SK-N-SH treated with all-trans-retinoic acid at 6 μM for 48 hours (cell line): ENCODE measurements at regions not wholly inside any gene's neighbourhood (a gene's known extent, or its start where the extent isn't known, plus 50 kb on each side); places are given as distances from the start of the nearest gene placed in this dataset.
A peak's percentile ranks its signal among the peaks of the same experiment; 100 is the strongest.
"Not testable (repeated sequence)": the region's sequence is repeated elsewhere in the genome, so short reads cannot be mapped to it uniquely, and the experiment has no call there.

Experiments used
- ATAC-seq: fragments of 200-7000 bp; cut with Tn5 transposase; 3 replicates; pipeline ENCODE4 v1.9.1; 2020; ENCODE audit warnings: mild to moderate bottlenecking, moderate library complexity
- ARNTL ChIP-seq: fragments of 450-650 bp; formaldehyde crosslinking; IDR thresholded peaks from 2 replicates; pipeline ENCODE4 v1.5.0; 2020; ENCODE audit warnings: low read depth, mild to moderate bottlenecking, moderate library complexity, borderline replicate concordance
- BACH2 ChIP-seq: fragments of 250-450 bp; sonication (Bioruptor Pico); IDR thresholded peaks from 2 replicates; pipeline ENCODE4 v1.9.0; 2021; ENCODE audit warnings: mild to moderate bottlenecking, borderline replicate concordance
- CSDC2 ChIP-seq: fragments of 250-450 bp; sonication (Bioruptor Pico); IDR thresholded peaks from 2 replicates; pipeline ENCODE4 v1.5.0; 2020; ENCODE audit warnings: mild to moderate bottlenecking, moderate library complexity
- ESRRG ChIP-seq: fragments of 250-450 bp; sonication (Bioruptor Pico); IDR thresholded peaks from 2 replicates; pipeline ENCODE4 v1.6.1; 2021; ENCODE audit warnings: mild to moderate bottlenecking
- GLIS3 ChIP-seq: fragments of 250-450 bp; sonication (Bioruptor Pico); IDR thresholded peaks from 2 replicates; pipeline ENCODE4 v1.5.0; 2020; ENCODE audit warnings: mild to moderate bottlenecking, moderate library complexity
- ISL1 ChIP-seq: fragments of 250-450 bp; sonication (Bioruptor Pico); IDR thresholded peaks from 2 replicates; pipeline ENCODE4 v2.1.2; 2022; ENCODE audit warnings: mild to moderate bottlenecking, moderate library complexity
- OSR1 ChIP-seq: fragments of 250-450 bp; sonication (Bioruptor Pico); IDR thresholded peaks from 2 replicates; pipeline ENCODE4 v1.8.0; 2022; ENCODE audit warnings: moderate library complexity, mild to moderate bottlenecking, inconsistent platforms
- PPARA ChIP-seq: fragments of 250-450 bp; sonication (Bioruptor Pico); IDR thresholded peaks from 2 replicates; pipeline ENCODE4 v1.5.0; 2020; ENCODE audit warnings: mild to moderate bottlenecking, borderline replicate concordance
- RARB ChIP-seq: fragments of 250-450 bp; sonication (Bioruptor Pico); IDR thresholded peaks from 2 replicates; pipeline ENCODE4 v1.8.0; 2021; ENCODE audit warnings: mild to moderate bottlenecking, moderate library complexity
- SNAI2 ChIP-seq: fragments of 250-450 bp; sonication (Bioruptor Pico); IDR thresholded peaks from 2 replicates; pipeline ENCODE4 v1.5.0; 2020; ENCODE audit warnings: mild to moderate bottlenecking, moderate library complexity
- TCF4 ChIP-seq: fragments of 250-450 bp; sonication (Bioruptor Pico); IDR thresholded peaks from 2 replicates; pipeline ENCODE4 v1.8.0; 2021; ENCODE audit warnings: mild to moderate bottlenecking, moderate library complexity, borderline replicate concordance
- TOX ChIP-seq: fragments of 250-450 bp; sonication (Bioruptor Pico); IDR thresholded peaks from 2 replicates; pipeline ENCODE4 v1.8.0; 2021; ENCODE audit warnings: mild to moderate bottlenecking, moderate library complexity, borderline replicate concordance
- ZC3H10 ChIP-seq: fragments of 250-450 bp; sonication (Bioruptor Pico); IDR thresholded peaks from 2 replicates; pipeline ENCODE4 v1.5.1; 2021; ENCODE audit warnings: mild to moderate bottlenecking, moderate library complexity
- ZFP3 ChIP-seq: fragments of 250-450 bp; sonication (Bioruptor Pico); IDR thresholded peaks from 2 replicates; pipeline ENCODE4 v1.5.0; 2020; ENCODE audit warnings: mild to moderate bottlenecking, moderate library complexity
- ZFP30 ChIP-seq: fragments of 450-650 bp; formaldehyde crosslinking; IDR thresholded peaks from 2 replicates; pipeline ENCODE4 v1.5.0; 2022; ENCODE audit warnings: mild to moderate bottlenecking, moderate library complexity
- ZNF565 ChIP-seq: fragments of 450-650 bp; formaldehyde crosslinking; conservative IDR thresholded peaks from 2 replicates; pipeline ENCODE4 v1.5.0; 2020; ENCODE audit warnings: low read depth, mild to moderate bottlenecking, moderate library complexity
- ZNF70 ChIP-seq: fragments of 450-650 bp; formaldehyde crosslinking; IDR thresholded peaks from 2 replicates; pipeline ENCODE4 v1.5.0; 2020; ENCODE audit warnings: mild to moderate bottlenecking, moderate library complexity
- ZNF8 ChIP-seq: fragments of 450-650 bp; formaldehyde crosslinking; IDR thresholded peaks from 2 replicates; pipeline ENCODE4 v1.5.0; 2020; ENCODE audit warnings: mild to moderate bottlenecking, moderate library complexity
- TF ChIP-seq, protein P1 (sequence below): fragments of 250-450 bp; sonication (Bioruptor Pico); IDR thresholded peaks from 2 replicates; pipeline ENCODE4 v1.5.0; 2020; ENCODE audit warnings: mild to moderate bottlenecking, moderate library complexity
- TF ChIP-seq, protein P2 (sequence below): fragments of 250-450 bp; sonication (Bioruptor Pico); IDR thresholded peaks from 2 replicates; pipeline ENCODE4 v1.5.1; 2020; ENCODE audit warnings: low read depth, mild to moderate bottlenecking, moderate library complexity
- TF ChIP-seq, protein P3 (sequence below): fragments of 250-450 bp; sonication (Bioruptor Pico); IDR thresholded peaks from 2 replicates; pipeline ENCODE4 v1.8.0; 2020; ENCODE audit warnings: mild to moderate bottlenecking, moderate library complexity, borderline replicate concordance
- TF ChIP-seq, protein P4 (sequence below): fragments of 250-450 bp; sonication (Bioruptor Pico); IDR thresholded peaks from 2 replicates; pipeline ENCODE4 v1.8.0; 2021; ENCODE audit warnings: low read depth, mild to moderate bottlenecking, moderate library complexity, borderline replicate concordance
- TF ChIP-seq, protein P5 (sequence below): fragments of 250-450 bp; sonication (Bioruptor Pico); IDR thresholded peaks from 2 replicates; pipeline ENCODE4 v1.5.1; 2021; ENCODE audit warnings: mild to moderate bottlenecking, moderate library complexity

DNA sequence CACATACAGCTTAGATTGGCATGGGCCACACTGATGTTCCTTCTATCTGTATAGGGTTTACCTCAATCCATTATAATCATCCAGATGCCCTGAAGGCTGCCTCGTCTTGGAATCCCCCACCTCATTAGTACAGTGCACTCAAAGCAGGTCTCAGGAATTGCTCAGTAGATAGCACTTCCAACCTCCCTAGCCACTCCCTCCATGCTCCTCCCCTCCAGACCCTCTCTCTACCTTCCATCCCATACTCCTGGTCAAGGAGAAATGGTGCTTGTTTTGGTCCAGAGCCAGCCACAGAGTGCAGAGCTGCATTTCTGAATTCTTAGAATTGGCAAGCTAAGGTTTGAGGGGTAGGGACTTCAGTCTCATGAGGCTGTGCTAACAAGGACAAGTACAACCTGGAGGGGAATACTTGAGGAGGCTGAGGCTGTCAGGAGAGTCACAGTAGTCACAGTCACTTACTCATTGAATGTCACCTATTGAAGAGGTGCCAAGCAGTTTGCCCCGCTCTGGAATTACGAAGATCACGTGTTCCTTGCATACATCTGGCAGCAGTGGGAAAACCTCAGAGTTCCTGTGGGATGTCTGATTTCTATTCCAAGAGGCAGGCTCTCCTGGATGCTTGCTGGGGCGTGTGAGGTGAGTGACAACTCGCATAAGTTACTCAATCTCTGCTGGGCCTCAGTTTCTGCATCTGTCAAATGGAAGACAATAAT is 60.7 kb upstream of the ZNF746 start:
- TF ChIP-seq ZFP30 (no peak), ZNF8 (no peak), TCF4 (CRISPR knock-in tag) (no peak), SNAI2 (CRISPR knock-in tag) (no peak), GLIS3 (CRISPR knock-in tag) (no peak), RARB (CRISPR knock-in tag) (no peak), ISL1 (no peak), ZFP3 (no peak), ZNF565 (no peak), ZC3H10 (CRISPR knock-in tag) (no peak), ARNTL (no peak), ESRRG (CRISPR knock-in tag) (no peak), TOX (no peak)
- TF ChIP-seq, protein P1, sequence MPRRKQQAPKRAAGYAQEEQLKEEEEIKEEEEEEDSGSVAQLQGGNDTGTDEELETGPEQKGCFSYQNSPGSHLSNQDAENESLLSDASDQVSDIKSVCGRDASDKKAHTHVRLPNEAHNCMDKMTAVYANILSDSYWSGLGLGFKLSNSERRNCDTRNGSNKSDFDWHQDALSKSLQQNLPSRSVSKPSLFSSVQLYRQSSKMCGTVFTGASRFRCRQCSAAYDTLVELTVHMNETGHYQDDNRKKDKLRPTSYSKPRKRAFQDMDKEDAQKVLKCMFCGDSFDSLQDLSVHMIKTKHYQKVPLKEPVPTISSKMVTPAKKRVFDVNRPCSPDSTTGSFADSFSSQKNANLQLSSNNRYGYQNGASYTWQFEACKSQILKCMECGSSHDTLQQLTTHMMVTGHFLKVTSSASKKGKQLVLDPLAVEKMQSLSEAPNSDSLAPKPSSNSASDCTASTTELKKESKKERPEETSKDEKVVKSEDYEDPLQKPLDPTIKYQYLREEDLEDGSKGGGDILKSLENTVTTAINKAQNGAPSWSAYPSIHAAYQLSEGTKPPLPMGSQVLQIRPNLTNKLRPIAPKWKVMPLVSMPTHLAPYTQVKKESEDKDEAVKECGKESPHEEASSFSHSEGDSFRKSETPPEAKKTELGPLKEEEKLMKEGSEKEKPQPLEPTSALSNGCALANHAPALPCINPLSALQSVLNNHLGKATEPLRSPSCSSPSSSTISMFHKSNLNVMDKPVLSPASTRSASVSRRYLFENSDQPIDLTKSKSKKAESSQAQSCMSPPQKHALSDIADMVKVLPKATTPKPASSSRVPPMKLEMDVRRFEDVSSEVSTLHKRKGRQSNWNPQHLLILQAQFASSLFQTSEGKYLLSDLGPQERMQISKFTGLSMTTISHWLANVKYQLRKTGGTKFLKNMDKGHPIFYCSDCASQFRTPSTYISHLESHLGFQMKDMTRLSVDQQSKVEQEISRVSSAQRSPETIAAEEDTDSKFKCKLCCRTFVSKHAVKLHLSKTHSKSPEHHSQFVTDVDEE (CRISPR knock-in tag): no peak
- TF ChIP-seq, protein P2, sequence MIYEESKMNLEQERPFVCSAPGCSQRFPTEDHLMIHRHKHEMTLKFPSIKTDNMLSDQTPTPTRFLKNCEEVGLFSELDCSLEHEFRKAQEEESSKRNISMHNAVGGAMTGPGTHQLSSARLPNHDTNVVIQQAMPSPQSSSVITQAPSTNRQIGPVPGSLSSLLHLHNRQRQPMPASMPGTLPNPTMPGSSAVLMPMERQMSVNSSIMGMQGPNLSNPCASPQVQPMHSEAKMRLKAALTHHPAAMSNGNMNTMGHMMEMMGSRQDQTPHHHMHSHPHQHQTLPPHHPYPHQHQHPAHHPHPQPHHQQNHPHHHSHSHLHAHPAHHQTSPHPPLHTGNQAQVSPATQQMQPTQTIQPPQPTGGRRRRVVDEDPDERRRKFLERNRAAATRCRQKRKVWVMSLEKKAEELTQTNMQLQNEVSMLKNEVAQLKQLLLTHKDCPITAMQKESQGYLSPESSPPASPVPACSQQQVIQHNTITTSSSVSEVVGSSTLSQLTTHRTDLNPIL (CRISPR knock-in tag): no peak
- TF ChIP-seq, protein P3, sequence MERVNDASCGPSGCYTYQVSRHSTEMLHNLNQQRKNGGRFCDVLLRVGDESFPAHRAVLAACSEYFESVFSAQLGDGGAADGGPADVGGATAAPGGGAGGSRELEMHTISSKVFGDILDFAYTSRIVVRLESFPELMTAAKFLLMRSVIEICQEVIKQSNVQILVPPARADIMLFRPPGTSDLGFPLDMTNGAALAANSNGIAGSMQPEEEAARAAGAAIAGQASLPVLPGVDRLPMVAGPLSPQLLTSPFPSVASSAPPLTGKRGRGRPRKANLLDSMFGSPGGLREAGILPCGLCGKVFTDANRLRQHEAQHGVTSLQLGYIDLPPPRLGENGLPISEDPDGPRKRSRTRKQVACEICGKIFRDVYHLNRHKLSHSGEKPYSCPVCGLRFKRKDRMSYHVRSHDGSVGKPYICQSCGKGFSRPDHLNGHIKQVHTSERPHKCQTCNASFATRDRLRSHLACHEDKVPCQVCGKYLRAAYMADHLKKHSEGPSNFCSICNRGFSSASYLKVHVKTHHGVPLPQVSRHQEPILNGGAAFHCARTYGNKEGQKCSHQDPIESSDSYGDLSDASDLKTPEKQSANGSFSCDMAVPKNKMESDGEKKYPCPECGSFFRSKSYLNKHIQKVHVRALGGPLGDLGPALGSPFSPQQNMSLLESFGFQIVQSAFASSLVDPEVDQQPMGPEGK (CRISPR knock-in tag): no peak
- TF ChIP-seq, protein P4, sequence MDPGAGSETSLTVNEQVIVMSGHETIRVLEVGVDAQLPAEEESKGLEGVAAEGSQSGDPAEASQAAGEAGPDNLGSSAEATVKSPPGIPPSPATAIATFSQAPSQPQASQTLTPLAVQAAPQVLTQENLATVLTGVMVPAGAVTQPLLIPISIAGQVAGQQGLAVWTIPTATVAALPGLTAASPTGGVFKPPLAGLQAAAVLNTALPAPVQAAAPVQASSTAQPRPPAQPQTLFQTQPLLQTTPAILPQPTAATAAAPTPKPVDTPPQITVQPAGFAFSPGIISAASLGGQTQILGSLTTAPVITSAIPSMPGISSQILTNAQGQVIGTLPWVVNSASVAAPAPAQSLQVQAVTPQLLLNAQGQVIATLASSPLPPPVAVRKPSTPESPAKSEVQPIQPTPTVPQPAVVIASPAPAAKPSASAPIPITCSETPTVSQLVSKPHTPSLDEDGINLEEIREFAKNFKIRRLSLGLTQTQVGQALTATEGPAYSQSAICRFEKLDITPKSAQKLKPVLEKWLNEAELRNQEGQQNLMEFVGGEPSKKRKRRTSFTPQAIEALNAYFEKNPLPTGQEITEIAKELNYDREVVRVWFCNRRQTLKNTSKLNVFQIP (CRISPR knock-in tag): no peak

DNA sequence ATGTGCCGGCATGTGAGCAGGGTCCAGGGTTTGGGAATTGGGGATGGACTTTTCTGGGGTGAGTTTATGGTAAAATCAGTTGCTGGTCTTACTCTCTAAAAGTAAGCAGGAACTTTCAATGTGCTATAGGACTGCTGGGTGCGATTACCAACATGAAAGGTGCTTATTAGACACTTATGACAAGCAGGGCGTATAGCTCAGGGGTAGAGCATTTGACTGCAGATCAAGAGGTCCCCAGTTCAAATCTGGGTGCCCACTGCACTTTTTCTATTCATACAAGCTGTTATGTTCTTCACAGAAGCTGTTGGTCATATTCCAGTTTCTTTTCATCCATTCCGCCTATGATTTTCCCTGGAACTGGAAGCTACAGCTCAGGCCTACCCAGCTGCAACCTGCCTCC is 58.9 kb upstream of the ZNF746 start:
- ATAC-seq: not testable (repeated sequence)

More for the DNA sequence above, 60.7 kb upstream of the ZNF746 start:
- ATAC-seq: peak; percentile 39; the same call in 2 of the 3 replicates

DNA sequence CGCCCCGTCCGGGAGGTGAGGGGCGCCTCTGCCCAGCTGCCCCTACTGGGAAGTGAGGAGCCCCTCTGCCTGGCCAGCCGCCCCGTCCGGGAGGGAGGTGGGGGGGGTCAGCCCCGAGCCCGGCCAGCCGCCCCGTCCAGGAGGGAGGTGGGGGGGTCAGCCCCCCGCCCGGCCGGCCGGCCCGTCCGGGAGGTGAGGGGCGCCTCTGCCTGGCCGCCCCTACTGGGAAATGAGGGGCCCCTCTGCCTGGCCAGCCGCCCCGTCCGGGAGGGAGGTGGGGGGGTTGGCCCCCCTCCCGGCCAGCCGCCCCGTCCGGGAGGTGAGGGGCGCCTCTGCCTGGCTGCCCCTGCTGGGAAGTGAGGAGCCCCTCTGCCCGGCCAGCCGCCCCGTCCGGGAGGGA is 57.2 kb upstream of the ZNF746 start:
- ATAC-seq: not testable (repeated sequence)

DNA sequence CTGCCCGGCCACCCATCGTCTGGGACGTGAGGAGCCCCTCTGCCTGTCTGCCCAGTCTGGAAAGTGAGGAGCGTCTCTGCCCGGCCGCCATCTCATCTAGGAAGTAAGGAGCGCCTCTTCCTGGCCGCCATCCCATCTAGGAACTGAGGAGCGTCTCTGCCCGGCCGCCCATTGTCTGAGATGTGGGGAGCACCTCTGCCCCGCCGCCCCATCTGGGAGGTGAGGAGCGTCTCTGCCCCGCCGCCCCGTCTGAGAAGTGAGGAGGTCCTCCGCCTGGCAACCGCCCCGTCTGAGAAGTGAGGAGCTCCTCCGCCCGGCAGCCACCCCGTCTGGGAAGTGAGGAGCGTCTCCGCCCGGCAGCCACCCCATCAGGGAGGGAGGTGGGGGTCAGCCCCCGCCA is 56.4 kb upstream of the ZNF746 start:
- ATAC-seq: not testable (repeated sequence)

DNA sequence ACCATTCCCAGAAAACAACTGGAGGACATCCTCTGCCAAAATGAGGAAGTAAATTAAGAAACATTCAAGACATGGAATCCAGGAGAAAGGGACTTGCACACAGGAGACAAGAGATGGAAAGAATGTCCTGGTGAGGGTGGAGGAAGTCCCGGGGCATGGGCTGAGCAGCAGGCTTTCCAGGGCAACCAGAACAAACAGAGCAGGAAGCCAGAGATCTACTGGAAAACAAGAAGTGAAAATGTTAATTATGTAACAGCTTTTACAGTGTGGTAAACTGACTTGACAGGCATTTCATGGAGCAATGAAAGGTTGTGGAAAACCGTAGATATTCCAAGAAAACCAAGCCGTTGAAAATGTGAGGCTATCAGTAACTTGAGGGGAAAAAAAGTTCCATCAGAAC is 55.2 kb upstream of the ZNF746 start:
- ATAC-seq: no peak
- TF ChIP-seq, protein P5, sequence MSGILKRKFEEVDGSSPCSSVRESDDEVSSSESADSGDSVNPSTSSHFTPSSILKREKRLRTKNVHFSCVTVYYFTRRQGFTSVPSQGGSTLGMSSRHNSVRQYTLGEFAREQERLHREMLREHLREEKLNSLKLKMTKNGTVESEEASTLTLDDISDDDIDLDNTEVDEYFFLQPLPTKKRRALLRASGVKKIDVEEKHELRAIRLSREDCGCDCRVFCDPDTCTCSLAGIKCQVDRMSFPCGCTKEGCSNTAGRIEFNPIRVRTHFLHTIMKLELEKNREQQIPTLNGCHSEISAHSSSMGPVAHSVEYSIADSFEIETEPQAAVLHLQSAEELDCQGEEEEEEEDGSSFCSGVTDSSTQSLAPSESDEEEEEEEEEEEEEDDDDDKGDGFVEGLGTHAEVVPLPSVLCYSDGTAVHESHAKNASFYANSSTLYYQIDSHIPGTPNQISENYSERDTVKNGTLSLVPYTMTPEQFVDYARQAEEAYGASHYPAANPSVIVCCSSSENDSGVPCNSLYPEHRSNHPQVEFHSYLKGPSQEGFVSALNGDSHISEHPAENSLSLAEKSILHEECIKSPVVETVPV (CRISPR knock-in tag): no peak
- TF ChIP-seq GLIS3 (CRISPR knock-in tag) (no peak), CSDC2 (CRISPR knock-in tag) (no peak), OSR1 (no peak), ZFP30 (no peak), BACH2 (CRISPR knock-in tag) (no peak), PPARA (CRISPR knock-in tag) (no peak), TOX (no peak), ZNF70 (CRISPR knock-in tag) (no peak)
- TF ChIP-seq, protein P2 (CRISPR knock-in tag): no peak
- TF ChIP-seq, protein P3 (CRISPR knock-in tag): no peak
